Activated CD4-positive, alpha-beta T cell treated with anti-CD3 and anti-CD28 coated beads for 24 hours (primary cell): ENCODE measurements at regions not wholly inside any gene's neighbourhood (a gene's known extent, or its start where the extent isn't known, plus 50 kb on each side); places are given as distances from the start of the nearest gene placed in this dataset.
"Not testable (repeated sequence)": the region's sequence is repeated elsewhere in the genome, so short reads cannot be mapped to it uniquely, and the experiment has no call there.

Experiments used
- DNase-seq, 2 donors: peaks; one replicate each; pipeline ENCODE4 v3.0.0-alpha.2; 2020; ENCODE audit warnings: low read depth in 2 of 2

GRCh38 chr7:85714951-85715350 lies 528.1 kb upstream of the SEMA3D start:
- no peak for DNase-seq

DNA sequence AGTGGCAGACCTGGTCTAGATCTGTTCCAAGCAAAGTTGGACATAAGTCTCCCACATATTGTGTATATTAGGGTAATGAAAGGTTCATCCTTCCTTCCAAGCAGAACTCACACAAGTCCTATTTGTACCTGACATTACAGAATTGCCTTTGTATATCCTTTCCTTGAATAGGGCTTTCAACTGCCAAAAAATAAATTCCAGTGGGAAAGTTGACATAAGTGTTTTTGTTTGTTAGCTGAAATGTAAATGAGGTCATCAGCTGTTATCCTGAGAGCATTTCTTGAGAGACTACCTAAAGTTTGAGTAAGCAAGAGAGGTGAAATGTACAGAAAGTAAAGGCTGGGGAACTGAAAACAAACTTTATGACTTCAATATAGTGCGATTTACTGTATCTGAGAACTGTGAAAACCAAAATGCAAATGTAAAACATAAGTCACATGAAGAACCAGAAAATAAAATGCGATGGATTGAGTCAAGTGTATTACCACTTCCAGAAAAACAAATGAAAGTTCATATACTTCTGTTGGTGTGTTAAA lies 527.3 kb upstream of the SEMA3D start:
- no peak for DNase-seq

DNA sequence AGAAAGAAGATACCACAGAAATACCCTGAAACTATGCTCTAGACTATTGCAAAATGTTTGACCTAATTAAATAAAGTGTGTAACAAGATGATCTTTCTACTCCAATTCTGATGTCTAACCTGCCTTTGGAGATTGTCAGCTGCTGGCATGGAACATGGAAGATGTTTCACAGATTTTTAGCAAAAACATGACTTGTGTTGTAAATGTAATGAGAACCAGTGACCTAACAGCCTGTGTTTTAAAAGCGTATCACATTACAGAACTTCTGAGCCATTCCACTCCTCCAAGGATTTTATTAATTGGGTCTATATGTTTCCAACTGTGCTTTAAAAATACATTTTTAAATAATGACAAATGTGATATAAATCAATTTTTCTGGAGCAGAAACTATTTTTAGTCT lies 526.3 kb upstream of the SEMA3D start:
- no peak for DNase-seq

DNA sequence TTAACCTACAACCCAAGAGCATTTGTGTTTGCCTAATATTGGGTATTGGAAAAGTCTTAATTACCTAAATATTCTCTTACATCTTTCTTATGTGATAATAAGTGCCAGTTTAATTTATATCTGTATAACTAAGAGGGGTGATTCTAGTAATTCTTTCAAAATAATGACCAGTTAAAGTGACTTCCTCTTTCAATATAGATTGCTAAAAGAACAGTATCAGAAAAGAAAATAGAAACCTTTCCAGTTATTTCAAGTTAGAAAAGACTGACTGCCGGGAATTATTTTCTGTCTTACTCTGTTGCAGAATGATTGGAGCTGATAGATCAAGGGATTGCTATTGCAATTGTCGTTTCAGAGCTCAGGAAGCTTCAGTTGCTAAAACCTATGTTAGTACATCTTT lies 525.0 kb upstream of the SEMA3D start:
- DNase-seq = no peak

GRCh38 chr7:85710960-85711359 lies 524.1 kb upstream of the SEMA3D start:
- no peak for DNase-seq

DNA sequence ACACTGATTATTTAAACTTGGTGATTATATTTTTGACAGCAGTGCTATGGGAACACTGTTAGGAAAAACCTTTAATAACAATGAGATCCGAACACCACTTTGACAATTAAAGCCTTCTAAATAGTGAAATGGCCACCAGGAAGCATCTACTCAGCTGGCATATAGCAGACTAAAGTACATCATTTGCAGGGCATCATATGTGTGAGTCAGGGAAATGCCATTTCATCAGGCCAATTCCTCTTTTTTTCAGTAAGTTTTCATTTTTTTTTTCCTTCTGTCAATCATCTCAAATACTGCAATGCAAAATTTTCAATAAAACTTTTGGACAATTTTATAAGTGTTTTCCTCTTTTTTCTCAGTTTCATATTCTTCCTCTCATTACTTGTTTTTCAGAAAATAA lies 521.4 kb upstream of the SEMA3D start:
- DNase-seq = no peak

DNA sequence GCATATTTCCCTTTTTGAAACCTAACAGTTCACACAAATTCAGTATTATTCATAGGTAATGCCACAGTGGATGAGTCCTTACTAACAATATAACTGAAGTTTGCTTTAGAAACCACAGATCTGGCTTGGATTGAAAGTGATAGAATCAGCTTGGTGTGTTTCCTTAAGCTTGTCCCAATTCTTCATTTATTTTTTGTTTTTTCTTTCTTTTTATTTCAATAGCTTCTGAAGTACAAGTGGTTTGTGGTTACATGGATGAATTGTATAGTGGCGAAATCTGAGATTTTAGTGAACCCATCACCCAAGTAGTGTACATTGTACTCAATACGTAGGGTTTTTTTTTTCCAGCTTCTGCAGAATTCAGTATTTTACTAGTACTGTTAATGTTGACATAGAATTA lies 518.2 kb upstream of the SEMA3D start:
- DNase-seq = no peak

DNA sequence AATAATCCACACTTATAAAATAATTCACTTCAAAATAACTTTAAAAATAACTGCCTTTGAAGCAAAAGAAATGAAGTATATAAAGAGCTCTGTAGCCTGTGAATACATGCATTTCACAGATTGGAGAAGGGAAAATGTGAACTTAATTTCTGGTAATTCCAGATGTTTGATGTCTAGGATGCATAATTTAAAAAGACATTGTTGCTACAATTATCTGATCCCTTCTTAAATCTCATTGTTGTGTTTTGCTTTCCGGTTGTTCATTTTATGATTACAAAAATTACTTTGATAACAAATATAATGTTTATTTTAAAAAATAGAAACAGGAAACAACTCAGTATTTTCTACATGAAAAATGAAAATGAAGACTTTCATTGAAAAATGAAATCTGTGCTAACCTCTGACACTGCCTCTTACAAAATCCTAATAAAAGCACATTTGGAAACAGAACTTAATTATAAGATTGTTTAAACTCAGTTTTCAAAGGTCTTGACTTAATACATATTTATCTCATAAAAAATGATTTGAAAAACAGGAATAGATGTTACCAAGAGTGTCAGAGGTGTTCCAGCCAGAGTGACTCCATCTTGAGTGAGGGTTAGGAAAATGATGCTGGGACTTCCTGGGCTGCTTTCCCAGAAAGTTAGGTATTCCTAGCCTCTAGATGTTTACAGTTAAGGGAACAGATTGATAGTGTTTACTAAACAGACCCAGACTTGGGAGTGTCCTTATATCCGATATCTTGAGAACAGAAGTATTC lies 516.6 kb upstream of the SEMA3D start:
- no peak for DNase-seq

- DNase-seq = no peak
These were observed 515.5 kb upstream of the SEMA3D start for GRCh38 chr7:85702348-85702747.

- no peak for DNase-seq
These were observed 512.6 kb upstream of the SEMA3D start for GRCh38 chr7:85699482-85699881.

DNA sequence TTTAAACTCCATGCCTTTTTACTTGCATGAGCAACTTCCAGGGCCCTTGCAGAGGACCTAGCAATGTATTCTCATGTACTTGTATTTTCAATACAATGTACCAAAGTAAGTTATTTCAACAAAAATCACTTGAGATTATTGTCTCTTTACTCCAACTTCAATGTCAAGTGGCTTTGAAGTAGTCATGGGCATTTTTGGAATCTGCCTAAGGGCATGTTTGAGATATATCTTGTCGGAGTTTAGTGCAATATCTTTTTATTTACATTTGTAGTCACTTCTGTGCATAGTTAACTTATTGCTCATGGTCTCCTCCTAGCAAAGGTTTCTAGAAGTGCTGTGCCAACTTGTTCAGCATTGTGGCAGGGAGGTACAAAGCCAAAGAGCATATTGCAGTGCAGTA lies 508.7 kb upstream of the SEMA3D start:
- DNase-seq = no peak

DNA sequence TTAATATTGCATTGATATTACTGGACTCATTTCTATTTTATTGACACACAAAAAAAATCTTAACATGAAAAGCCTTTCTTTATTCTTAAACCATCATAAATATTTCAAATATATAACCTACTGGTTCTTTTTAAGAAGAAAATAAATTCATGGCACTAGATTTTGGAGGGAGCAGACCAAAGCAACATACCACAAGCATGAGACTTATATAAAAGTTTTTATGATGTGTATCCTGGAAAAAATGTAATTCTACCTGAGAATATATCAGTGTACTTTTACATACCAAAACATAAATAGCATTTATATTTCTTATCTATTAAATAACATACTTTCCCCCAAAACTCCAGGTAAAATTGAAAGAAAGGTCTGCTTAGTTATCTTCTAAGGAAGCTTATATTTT lies 508.2 kb upstream of the SEMA3D start:
- no peak for DNase-seq

DNA sequence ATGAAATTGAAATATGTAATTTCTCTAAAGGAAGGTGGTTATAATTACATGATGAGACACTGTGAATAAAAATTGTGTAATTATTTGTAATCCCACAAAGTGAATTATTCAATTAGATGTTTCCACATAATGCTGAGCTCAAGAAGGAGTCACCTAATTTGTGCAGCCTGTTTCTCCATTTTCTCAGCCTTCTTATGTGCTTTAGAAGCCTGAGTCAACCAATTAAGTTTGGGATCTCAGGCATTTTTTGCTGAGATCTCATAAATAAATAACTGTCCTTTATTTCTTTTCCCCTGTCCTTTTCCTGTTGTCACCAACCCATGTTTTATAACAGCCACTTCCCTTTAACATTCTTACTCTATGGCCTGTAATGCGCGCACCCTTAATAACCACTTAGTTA lies 506.5 kb upstream of the SEMA3D start:
- DNase-seq = no peak

GRCh38 chr7:85688712-85689111 lies 501.9 kb upstream of the SEMA3D start:
- no peak for DNase-seq

DNA sequence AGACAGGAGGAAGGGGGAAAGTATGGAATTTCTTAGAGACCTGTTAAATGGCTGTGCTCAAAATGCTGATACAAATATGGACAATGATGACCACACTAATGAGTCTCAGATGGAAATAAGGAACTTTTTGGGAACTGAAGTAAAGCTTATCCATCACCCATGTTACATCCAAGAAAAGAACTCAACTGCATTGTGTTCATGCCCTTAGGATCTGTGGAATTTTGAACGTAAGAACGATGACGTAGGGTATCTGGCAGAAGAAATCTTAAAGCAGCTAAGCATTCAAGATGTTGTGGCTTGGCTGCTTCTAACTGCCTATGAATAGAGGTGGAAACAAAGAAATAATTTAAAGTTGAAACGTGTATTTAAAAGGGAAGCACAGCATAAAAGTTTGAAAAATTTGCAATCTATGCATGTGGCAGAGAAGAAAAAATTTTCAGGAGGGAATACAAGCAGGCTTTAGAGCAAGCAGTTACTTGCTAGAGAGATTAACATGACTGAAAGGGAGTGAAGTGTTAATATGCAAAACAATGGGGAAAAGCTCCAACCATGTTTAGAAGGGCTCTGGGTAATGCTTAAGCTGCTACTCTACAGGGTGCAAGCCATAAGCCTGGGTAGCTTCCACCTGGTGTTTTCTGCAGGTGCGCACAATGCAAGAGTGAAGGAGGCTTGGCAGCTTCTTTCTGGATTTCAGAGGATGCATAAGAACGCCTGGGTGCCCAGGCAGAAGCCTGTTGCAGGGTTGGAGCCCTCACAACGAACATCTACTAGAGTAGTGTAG lies 499.7 kb upstream of the SEMA3D start:
- DNase-seq = no peak

DNA sequence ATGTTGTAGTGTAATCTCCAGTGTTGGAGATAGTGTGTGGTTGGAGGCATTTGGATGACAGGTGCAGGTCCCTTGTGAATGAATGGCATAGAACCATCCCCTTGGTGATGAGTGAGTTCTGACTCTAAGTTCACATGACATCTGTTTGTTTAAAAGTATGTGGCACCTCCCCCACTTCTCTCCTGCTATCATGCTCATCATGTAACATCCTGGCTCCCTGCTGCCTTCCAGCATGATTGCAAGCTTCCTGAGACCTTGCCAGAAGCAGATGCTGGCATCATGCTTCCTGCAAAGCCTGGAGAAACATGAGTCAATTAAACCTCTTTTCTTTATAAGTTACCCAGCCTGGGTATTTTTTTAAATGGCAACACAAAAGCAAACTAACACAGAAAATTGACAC lies 499.0 kb upstream of the SEMA3D start:
- no peak for DNase-seq

- DNase-seq = no peak
These were observed 496.2 kb upstream of the SEMA3D start for GRCh38 chr7:85682833-85683620.

- no peak for DNase-seq
These were observed 494.4 kb upstream of the SEMA3D start for GRCh38 chr7:85681241-85681640.

GRCh38 chr7:85675093-85675492 lies 488.2 kb upstream of the SEMA3D start:
- not testable (repeated sequence) for DNase-seq

DNA sequence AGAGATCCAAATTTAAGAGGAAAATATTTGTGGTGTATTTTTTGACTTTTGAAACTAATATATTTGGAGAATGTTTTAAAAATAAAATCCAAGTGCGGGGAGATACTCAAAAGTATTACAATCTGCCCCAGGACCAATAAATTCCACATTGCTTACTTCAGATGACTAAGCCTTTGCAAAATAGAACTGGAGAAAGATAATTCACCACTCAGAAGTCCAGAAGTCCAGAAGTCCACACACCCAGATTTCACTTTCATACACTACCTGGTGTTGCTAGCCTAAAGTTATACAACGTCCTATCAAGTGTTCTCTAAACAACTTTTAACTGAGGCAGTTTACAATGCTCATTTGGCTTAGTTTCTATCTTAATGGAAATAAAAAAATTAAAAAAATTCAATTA lies 487.0 kb upstream of the SEMA3D start:
- no peak for DNase-seq

- DNase-seq = no peak
These were observed 482.4 kb upstream of the SEMA3D start for GRCh38 chr7:85669225-85669624.

GRCh38 chr7:85664341-85664740 lies 477.5 kb upstream of the SEMA3D start:
- DNase-seq = no peak
